ENCODE measurements at regions not wholly inside any gene's neighbourhood (a gene's known extent, or its start where the extent isn't known, plus 50 kb on each side); places are given as distances from the start of the nearest gene placed in this dataset.

DNA sequence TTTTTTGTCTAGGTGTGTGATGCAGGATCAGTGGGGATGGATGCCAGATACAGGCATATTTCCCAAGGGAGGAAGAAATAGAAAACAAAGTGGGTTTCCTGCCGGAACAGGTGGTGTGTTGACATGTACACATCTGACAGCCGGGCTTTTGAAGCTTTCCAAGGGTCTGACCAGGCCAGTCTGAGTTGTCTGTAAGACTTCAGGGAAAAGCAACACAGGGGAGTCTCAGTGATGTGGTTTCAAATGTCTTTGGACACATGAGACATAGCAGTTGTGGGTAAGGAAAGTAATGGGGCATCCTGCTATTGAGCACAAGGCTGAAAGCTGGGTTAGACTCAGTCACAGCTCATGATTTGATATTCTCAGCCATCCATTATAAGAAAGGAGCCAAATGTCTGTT, 274.9 kb downstream of the PIK3R1 start:
- CTCF ChIA-PET = no interaction called here
- peaks cover 3% of the 10 kb centered on the region for H3K27me3 Mint-ChIP-seq (ENCODE audit: low read depth)
- H3K4me1 Mint-ChIP-seq (ENCODE audit: low read depth) = no peaks in the 10 kb centered on the region
- no peak for DNase-seq
- H3K9me3 Mint-ChIP-seq = no peaks in the 10 kb centered on the region
- intact Hi-C loops (cut with micrococcal nuclease) = no loop called here
- H3K36me3 Mint-ChIP-seq (ENCODE audit: low read depth) = no peaks in the 10 kb centered on the region
- no peak overlapping the region for H3K27ac Mint-ChIP-seq
- no peak overlapping the region for H3K4me3 Mint-ChIP-seq

DNA sequence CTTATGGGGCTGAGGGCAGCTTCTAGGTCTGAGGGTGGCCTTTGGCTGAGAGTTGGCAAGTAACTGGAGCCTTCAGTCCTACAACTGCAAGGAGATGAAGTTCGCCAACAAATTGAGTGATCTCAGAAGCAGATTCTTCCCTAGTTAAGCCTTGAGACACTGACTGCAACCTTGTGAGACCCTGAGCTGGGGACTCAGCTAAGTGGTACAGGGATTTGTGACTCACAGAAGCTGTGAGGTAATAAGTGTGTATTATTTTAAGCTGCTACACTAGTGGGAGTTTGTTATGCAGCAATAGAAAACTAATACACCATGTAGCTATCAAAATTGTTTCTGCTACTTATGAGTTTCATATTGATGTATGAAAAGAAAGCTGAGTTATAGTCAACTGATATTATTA, 279.2 kb downstream of the PIK3R1 start:
- no peak overlapping the region for H3K27ac Mint-ChIP-seq
- peaks cover 8% of the 10 kb centered on the region for H3K36me3 Mint-ChIP-seq (ENCODE audit: low read depth)
- H3K4me1 Mint-ChIP-seq (ENCODE audit: low read depth) = no peaks in the 10 kb centered on the region
- no peaks in the 10 kb centered on the region for H3K27me3 Mint-ChIP-seq (ENCODE audit: low read depth)
- DNase-seq = no peak
- no peak overlapping the region for H3K4me3 Mint-ChIP-seq
- CTCF ChIA-PET = interaction anchor here (0.6 kb wide), 1 partner anchor 228 kb away, joined by 3 read pairs; no protein-coding TSS in a partner anchor
- intact Hi-C loops (cut with micrococcal nuclease) = no loop called here
- peaks cover 28% of the 10 kb centered on the region for H3K9me3 Mint-ChIP-seq

DNA sequence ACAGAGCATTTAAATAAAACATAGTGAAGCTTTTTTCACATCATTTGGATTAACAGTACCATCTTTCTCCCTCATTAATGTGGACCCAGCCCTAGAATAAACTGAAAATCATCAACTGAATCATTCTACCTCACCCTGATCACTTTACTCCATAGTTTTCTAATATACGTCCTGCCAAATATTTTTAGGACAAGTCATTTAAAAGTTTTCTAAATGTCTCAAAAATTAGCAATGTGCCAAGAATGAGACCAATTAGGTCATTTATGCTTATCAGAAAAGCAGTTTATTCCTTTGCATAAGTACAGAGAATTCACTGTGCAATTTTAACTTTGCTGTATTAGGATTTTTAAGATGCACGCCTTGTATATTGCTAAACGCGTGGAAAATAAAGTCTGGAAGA, 284.4 kb downstream of the PIK3R1 start:
- Mint-ChIP-seq H3K27ac (no peak overlapping the region), H3K9me3 (peaks cover 28% of the 10 kb centered on the region), H3K4me3 (no peak overlapping the region), H3K4me1 (ENCODE audit: low read depth) (no peaks in the 10 kb centered on the region), H3K27me3 (ENCODE audit: low read depth) (no peaks in the 10 kb centered on the region), H3K36me3 (ENCODE audit: low read depth) (peaks cover 8% of the 10 kb centered on the region)
- no peak for DNase-seq
- intact Hi-C loops (cut with micrococcal nuclease) = no loop called here
- CTCF ChIA-PET = interaction anchor here (0.6 kb wide), 1 partner anchor 932 kb away, joined by 4 read pairs; no protein-coding TSS in a partner anchor

DNA sequence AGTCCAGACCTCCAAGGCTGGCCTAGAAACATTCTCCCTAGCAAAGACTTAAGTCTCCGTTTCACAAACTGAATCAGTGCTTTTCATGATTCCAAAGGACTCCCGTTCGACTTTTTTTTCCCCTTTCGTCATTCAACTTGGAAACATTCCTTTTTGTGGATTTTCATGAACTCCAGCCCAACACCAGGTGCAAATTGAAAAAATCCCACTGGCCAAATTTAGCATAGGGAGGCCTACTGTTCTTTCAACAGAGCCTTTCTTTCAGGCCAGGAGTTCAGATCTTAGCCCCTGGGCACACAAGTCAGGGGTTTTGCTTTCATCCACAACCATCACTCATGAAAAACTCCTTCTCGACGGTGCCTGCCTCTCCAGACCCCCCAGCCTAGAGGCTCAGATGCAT, 285.3 kb downstream of the PIK3R1 start:
- H3K36me3 Mint-ChIP-seq (ENCODE audit: low read depth) = peaks cover 8% of the 10 kb centered on the region
- CTCF ChIA-PET = no interaction called here
- H3K4me3 Mint-ChIP-seq = no peak overlapping the region
- intact Hi-C loops (cut with micrococcal nuclease) = no loop called here
- no peak for DNase-seq
- H3K9me3 Mint-ChIP-seq = peaks cover 28% of the 10 kb centered on the region
- H3K27ac Mint-ChIP-seq = no peak overlapping the region
- no peaks in the 10 kb centered on the region for H3K27me3 Mint-ChIP-seq (ENCODE audit: low read depth)
- H3K4me1 Mint-ChIP-seq (ENCODE audit: low read depth) = no peaks in the 10 kb centered on the region

DNA sequence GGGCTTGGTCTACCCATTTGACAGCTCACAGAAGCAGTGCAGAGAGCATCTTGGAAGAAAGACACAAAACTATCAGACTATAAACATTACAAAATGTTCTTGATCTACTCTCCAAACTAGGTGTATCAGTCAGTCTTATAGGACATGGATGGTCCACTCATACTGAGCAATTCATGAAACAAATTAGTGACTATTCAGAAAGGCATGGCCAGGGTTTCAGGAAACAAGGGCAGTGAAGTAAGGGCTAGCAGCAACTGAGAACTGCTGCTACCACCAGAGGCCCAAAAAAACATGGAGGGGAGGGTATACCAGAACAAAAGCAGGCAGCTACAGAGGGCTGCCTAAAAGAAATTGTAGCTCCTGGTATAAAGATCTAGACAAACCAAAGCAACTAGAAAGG, 287.0 kb downstream of the PIK3R1 start:
- Mint-ChIP-seq H3K27me3 (ENCODE audit: low read depth) (no peaks in the 10 kb centered on the region), H3K9me3 (peaks cover 12% of the 10 kb centered on the region), H3K4me3 (no peak overlapping the region), H3K27ac (no peak overlapping the region), H3K4me1 (ENCODE audit: low read depth) (no peaks in the 10 kb centered on the region), H3K36me3 (ENCODE audit: low read depth) (peaks cover 2% of the 10 kb centered on the region)
- CTCF ChIA-PET = no interaction called here
- no peak for DNase-seq
- intact Hi-C loops (cut with micrococcal nuclease) = no loop called here

DNA sequence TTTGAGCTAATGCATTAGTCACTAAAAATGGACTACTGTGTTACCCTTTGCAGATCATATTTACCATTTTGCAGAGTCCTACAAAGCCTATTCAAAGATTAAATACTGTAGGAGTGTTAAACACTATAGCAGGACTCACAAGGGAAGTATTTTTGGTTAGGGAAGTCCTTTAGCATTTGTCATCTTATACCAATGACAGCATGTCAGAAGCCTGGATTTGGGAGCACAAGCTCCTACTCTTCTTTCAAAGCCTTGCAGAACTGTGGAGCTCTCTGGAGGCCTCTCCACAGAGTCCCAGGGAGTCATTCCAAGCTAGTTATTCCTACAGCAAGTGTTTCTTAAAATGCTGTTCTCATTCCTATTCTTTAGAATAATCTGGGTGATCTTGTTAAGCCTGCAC, 288.8 kb downstream of the PIK3R1 start:
- Mint-ChIP-seq H3K36me3 (ENCODE audit: low read depth) (no peaks in the 10 kb centered on the region), H3K27ac (no peak overlapping the region), H3K4me3 (no peak overlapping the region), H3K9me3 (no peaks in the 10 kb centered on the region), H3K4me1 (ENCODE audit: low read depth) (no peaks in the 10 kb centered on the region), H3K27me3 (ENCODE audit: low read depth) (no peaks in the 10 kb centered on the region)
- no peak for DNase-seq
- intact Hi-C loops (cut with micrococcal nuclease) = no loop called here
- CTCF ChIA-PET = no interaction called here

DNA sequence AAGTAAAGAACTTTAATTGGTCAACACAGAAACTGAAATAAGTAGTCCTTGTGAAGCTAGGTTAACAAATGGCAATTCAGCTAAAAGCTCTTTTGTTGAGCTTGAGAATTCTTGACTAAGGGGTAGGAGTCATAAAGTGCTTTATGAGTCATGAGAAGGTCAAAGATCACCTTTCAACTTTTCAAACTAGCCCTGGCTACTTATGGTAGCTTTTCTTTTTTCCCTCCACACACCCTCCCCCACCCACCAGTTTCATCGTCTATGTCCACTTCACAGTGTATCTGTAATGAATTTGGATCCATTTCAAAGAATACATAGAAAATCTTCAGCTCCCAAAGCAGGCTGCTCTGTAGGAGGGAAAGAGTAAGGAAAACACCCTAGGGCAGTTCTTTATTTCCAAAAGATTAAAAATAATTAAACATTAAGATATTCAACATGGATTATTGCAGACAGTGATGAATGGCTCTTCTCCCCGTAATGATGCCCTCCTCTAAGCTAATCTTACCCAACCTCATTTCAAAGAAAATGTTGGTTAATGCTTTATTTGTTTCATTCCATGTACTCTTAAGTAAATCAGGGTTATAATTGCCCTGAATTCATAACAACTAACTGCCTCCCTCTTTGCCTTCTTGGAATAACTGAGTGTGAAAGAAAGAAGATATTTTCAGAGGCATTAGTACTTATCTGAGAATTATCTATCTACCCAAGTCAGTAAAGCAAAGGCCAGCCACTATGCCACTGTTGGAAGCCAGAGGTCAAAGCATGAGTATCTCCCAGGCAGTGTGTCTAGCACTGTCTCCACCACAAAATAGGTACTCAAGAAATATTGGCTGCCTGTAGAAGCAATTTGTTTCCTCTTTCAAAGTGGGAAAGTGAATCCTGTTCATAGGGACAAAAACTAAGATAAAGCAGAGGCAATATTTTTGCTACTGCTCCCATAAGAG, 290.6 kb downstream of the PIK3R1 start:
- H3K4me1 Mint-ChIP-seq (ENCODE audit: low read depth) = no peaks in the 10 kb centered on the region
- no peaks in the 10 kb centered on the region for H3K27me3 Mint-ChIP-seq (ENCODE audit: low read depth)
- no peak overlapping the region for H3K27ac Mint-ChIP-seq
- no peak for DNase-seq
- no peak overlapping the region for H3K4me3 Mint-ChIP-seq
- no peaks in the 10 kb centered on the region for H3K36me3 Mint-ChIP-seq (ENCODE audit: low read depth)
- H3K9me3 Mint-ChIP-seq = no peaks in the 10 kb centered on the region
- intact Hi-C loops (cut with micrococcal nuclease) = no loop called here
- CTCF ChIA-PET = interaction anchor here (0.9 kb wide), 1 partner anchor 46 kb away, joined by 3 read pairs; no protein-coding TSS in a partner anchor

DNA sequence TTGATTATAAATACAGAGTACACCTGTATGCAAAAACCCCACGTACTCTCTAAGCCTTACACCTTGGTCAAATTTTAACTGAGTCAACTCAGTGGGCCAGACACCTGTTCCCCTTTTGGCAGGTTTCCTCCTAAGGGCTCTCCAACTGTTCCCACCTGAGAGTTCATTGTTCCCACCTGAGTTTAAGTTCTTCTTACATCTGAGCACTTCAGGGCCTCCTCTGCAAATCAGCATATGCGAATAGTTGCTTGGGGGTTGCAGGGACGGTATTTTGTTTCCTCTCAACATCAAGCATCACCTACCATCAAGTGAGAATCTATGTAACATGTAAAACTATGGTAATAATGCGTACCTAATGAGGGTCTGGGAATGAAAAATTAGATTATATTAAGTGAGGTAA, 300.0 kb downstream of the PIK3R1 start:
- DNase-seq = no peak
- H3K4me3 Mint-ChIP-seq = no peak overlapping the region
- no peaks in the 10 kb centered on the region for H3K4me1 Mint-ChIP-seq (ENCODE audit: low read depth)
- H3K27ac Mint-ChIP-seq = no peak overlapping the region
- CTCF ChIA-PET = no interaction called here
- H3K27me3 Mint-ChIP-seq (ENCODE audit: low read depth) = no peaks in the 10 kb centered on the region
- H3K36me3 Mint-ChIP-seq (ENCODE audit: low read depth) = no peaks in the 10 kb centered on the region
- H3K9me3 Mint-ChIP-seq = no peaks in the 10 kb centered on the region
- intact Hi-C loops (cut with micrococcal nuclease) = no loop called here

DNA sequence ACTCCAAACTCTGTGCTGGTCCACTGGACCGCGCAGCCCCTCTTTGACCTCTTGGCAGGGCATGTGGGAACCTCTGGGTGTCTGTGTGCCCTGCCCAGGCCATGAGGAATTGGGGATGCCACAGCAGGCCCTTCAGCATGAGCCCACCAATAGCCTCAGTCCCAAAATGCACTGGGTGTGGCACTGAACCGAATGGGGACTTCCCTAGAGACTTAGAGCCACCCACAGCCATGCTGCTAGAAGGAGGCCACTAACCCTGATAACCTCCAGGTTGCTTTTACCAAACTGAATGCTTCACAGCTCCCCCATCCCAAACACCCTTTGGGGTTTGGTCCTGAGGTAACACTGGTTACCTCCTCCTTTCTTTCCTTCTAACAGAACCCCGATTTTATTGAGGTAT, 302.7 kb downstream of the PIK3R1 start:
- Mint-ChIP-seq H3K9me3 (no peaks in the 10 kb centered on the region), H3K4me1 (ENCODE audit: low read depth) (no peaks in the 10 kb centered on the region)

DNA sequence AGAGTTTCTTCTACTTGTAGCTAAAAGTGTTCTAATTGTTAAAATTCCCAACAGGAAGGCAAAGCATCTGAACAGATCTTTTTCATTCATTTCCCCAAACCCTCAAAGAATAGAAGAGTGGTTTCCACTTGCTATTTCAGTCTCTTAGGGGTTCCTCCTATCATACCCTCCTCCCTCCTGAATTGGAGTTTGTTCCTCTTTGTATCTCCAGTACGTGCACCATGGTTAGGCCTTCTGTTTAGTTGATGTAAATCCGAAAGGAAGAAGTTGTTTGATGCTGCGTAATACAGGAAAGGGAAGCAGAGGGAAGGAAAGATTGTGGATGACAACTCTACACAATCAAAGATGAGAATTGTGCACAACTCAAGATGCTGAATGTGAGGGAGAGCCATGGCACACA, 303.6 kb downstream of the PIK3R1 start:
- Mint-ChIP-seq H3K4me1 (ENCODE audit: low read depth) (no peaks in the 10 kb centered on the region), H3K9me3 (no peaks in the 10 kb centered on the region), H3K4me3 (no peak overlapping the region), H3K27me3 (ENCODE audit: low read depth) (no peaks in the 10 kb centered on the region), H3K27ac (no peak overlapping the region), H3K36me3 (ENCODE audit: low read depth) (no peaks in the 10 kb centered on the region)
- intact Hi-C loops (cut with micrococcal nuclease) = no loop called here
- DNase-seq = no peak
- CTCF ChIA-PET = no interaction called here

More for the DNA sequence above, 302.7 kb downstream of the PIK3R1 start:
- Mint-ChIP-seq H3K27ac (no peak overlapping the region), H3K4me3 (no peak overlapping the region), H3K36me3 (ENCODE audit: low read depth) (no peaks in the 10 kb centered on the region), H3K27me3 (ENCODE audit: low read depth) (no peaks in the 10 kb centered on the region)
- CTCF ChIA-PET = no interaction called here
- intact Hi-C loops (cut with micrococcal nuclease) = no loop called here
- DNase-seq = no peak

DNA sequence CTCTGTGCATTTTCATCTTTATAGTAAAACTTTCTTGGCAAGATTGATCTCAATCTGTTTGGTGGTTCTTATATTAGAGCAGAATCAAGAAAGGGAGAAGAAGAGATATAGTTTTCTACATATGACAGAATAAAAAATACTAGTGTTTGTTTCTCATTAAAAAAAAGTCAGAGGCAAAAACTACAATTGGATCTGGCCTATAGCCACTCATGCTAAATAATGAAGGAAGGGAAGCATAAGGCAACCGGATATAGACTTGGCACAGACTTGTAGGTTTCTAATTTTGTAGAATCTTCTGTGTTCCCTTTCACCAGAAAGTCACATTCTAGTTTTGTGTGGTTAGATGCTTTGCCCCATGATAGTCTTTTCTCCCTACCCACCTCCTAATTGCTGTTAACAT, 306.2 kb downstream of the PIK3R1 start:
- H3K4me1 Mint-ChIP-seq (ENCODE audit: low read depth) = no peaks in the 10 kb centered on the region
- H3K27ac Mint-ChIP-seq = no peak overlapping the region
- no peaks in the 10 kb centered on the region for H3K36me3 Mint-ChIP-seq (ENCODE audit: low read depth)
- no peak overlapping the region for H3K4me3 Mint-ChIP-seq
- H3K27me3 Mint-ChIP-seq (ENCODE audit: low read depth) = no peaks in the 10 kb centered on the region
- intact Hi-C loops (cut with micrococcal nuclease) = no loop called here
- no peaks in the 10 kb centered on the region for H3K9me3 Mint-ChIP-seq
- CTCF ChIA-PET = interaction anchor here (0.6 kb wide), 1 partner anchor 362 kb away, joined by 5 read pairs; no protein-coding TSS in a partner anchor
- DNase-seq = no peak

DNA sequence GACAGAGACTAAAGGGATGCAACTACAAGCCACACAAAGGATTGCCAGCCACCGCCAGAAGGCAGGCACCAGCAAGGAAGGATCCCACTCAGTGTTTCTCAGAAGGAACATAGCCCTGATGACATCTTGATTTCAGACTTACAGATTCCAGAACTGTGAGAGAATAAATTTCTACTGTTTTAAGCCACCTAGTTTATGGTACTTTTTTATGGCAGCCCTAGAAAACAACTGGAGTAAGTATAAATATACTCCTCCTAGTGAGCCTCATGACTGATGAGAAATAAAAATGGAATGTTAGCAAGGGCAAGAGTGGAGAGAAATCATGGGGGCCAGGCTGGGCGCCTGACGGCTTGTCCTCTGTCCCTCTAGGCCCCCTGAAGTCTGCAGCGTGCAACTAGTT, 307.3 kb downstream of the PIK3R1 start:
- no peak for DNase-seq
- no peaks in the 10 kb centered on the region for H3K27me3 Mint-ChIP-seq (ENCODE audit: low read depth)
- peaks cover under 1% of the 10 kb centered on the region for H3K9me3 Mint-ChIP-seq
- intact Hi-C loops (cut with micrococcal nuclease) = no loop called here
- no peak overlapping the region for H3K4me3 Mint-ChIP-seq
- H3K27ac Mint-ChIP-seq = no peak overlapping the region
- H3K36me3 Mint-ChIP-seq (ENCODE audit: low read depth) = no peaks in the 10 kb centered on the region
- H3K4me1 Mint-ChIP-seq (ENCODE audit: low read depth) = no peaks in the 10 kb centered on the region
- CTCF ChIA-PET = no interaction called here

DNA sequence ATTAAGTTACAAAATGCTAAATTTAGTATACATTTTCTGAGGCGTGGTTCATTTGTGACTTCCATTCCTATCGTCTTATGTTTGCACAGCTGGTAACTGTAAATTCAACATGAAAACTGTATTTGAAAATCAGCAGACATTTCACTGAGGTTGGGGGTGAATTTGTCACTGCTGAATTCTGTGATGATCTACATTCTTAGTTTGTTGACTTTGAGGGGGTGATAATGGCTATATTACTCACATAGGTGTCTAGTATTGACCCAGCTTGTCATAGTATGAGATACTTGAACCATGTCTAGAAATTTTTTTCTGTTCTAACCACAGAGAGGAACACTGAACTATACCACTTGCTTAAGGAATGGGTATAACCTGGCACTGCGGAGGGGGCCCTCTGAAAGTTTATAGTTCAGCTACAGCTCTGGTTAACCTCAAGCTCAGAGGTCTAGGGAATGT, 313.3 kb downstream of the PIK3R1 start:
- no peaks in the 10 kb centered on the region for H3K36me3 Mint-ChIP-seq (ENCODE audit: low read depth)
- no peaks in the 10 kb centered on the region for H3K27me3 Mint-ChIP-seq (ENCODE audit: low read depth)
- no peak for DNase-seq
- CTCF ChIA-PET = no interaction called here
- no peak overlapping the region for H3K4me3 Mint-ChIP-seq
- intact Hi-C loops (cut with micrococcal nuclease) = no loop called here
- no peaks in the 10 kb centered on the region for H3K4me1 Mint-ChIP-seq (ENCODE audit: low read depth)
- H3K27ac Mint-ChIP-seq = no peak overlapping the region
- peaks cover 3% of the 10 kb centered on the region for H3K9me3 Mint-ChIP-seq

All from activated naive CD4-positive, alpha-beta T cell treated with anti-CD3 and anti-CD28 coated beads for 36 hours (primary cell).